HG03064 (cell line): ENCODE measurements at regions not wholly inside any gene's neighbourhood (a gene's known extent, or its start where the extent isn't known, plus 50 kb on each side); places are given as distances from the start of the nearest gene placed in this dataset.
"Not testable (repeated sequence)": the region's sequence is repeated elsewhere in the genome, so short reads cannot be mapped to it uniquely, and the experiment has no call there.

ENCODE experiments used
- ATAC-seq: cut with Tn5 transposase; IDR thresholded peaks from one replicate; pipeline ENCODE4 v1.9.1; 2021; ENCODE audit warnings: low read depth; ENCODE audit not compliant: unreplicated experiment

GRCh38 chr13:86253497-86253896 lies 454.3 kb upstream of the SLITRK6 start:
- not testable (repeated sequence) for ATAC-seq

DNA sequence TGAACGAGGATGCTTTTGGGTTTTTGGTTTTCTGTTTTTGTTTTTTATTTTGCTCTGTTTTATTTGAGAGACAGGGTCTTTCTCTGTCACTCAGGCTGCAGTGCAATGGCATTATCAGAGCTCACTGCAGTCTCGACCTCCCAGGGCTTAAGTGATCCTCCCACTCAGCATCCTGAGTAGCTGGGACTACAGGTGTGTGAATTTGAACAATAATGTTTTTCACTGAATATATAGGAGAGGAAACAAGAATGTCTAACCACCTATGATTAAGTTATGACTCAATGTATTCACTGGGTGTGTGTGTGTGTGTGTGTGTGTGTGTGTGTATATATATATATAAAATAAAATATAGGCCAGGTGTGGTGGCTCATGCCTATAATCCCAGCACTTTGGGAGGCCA lies 456.6 kb upstream of the SLITRK6 start:
- not testable (repeated sequence) for ATAC-seq

GRCh38 chr13:86269511-86269910 lies 470.3 kb upstream of the SLITRK6 start:
- ATAC-seq, result no peak

DNA sequence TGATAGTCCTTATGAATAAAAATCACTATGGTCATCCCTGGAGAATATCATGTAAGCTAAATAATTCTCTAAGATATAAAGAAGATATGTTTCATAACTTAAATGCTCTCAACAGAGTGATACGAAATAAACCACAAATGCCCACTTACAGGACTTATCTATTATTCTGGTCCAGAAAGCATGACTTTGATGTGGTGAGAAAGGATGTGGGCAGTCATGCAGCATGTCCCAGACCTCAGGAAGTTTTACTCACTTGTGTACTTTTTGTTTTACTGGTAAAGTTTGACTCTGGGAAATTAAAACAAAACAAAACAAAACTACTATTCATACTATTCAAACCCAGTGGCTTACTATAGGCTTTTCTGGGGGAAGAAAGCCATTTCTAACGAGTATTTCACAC lies 483.2 kb upstream of the SLITRK6 start:
- no peak for ATAC-seq

DNA sequence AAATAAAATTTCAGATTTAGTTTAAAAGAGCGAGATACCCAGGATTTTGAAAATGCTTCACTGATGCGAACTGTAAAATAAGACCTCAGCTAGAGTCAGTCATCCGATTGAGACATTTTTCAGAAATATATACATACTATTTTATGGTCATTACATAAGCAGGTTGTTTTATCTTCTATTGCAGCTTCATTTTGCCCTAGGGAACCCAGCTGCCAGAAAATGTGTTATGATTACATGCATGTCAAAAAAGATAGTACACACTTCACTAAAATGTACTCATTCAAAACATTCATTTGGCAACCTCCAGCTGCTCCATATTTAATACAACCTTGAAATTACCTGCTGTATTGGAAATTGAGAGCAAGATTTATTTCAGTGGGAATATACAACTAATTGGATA lies 483.8 kb upstream of the SLITRK6 start:
- ATAC-seq, result no peak

DNA sequence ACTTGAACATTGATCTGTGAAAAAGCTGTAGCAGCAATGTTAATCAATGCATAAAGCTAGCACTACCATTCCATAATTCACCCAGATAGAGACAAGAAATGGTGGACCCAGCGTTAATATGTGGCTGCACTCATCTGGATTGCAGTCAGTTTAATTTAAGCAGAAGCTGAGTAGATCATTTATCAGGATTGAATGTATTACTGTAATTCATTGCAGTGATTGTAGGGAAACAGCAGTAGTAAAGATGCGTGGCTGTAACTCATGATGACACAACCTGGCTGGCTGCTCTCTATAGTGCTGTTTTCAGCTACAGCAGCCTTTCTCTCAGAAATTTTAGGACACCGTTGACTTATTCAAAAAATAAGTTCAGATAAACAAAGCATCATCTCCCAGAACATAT lies 499.5 kb upstream of the SLITRK6 start:
- ATAC-seq, result no peak

GRCh38 chr13:86299128-86299527 lies 499.9 kb upstream of the SLITRK6 start:
- no peak for ATAC-seq

GRCh38 chr13:86309881-86310280 lies 510.7 kb upstream of the SLITRK6 start:
- ATAC-seq, result no peak

DNA sequence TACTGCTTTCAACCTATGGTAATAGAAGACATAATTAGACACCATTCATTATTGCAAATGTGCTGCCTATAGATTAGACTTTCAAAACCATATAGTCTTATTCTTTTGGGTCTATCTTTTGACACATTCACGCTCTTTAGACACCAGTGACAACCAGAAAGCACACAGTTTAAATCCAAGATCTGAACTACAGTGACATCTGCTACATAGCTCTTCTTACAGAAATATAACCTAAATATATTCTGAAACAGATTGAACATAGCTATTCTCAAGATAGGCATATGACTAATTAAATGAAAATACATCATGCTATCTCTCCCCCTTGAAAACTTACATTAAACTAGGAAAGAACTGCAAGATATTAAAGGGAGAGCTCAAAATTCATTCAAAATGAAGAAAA lies 514.2 kb upstream of the SLITRK6 start:
- no peak for ATAC-seq

DNA sequence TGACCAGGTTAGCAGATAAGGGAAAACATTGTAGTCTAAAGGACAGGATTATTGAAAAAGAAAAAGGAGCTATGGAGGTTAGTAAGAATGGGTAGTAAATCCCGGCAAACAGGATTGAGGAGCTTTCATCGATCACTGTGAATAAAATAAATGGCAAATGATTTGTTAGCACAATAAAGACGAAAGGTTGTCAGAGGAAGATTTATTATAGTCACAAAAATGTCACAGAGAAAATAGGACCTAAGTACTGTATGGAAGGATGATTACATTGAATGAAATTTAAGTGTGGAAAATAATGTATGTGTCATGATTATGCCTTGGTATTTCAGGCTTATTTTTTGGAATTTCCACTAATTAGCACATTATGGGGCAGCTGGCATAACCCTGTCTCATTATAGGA lies 519.2 kb upstream of the SLITRK6 start:
- no peak for ATAC-seq

DNA sequence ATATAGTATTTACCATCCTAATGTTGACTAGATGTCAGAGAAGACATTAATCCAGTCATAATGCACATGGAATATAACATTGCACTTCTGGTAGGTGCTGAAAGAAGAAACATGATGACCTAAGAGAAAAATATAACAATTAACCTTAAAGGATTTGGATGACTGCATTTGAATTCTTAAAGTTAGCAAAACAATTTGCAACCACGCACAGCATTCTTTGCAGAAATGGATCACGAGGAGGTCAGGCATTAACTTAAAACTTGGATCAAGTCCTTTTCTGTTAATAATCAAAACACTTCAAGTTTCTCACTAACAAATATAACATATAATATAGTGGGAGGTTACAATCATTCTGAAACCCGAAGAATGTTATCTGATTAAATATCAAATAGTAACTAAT lies 525.0 kb upstream of the SLITRK6 start:
- no peak for ATAC-seq

GRCh38 chr13:86355301-86355700 lies 556.1 kb upstream of the SLITRK6 start:
- no peak for ATAC-seq

DNA sequence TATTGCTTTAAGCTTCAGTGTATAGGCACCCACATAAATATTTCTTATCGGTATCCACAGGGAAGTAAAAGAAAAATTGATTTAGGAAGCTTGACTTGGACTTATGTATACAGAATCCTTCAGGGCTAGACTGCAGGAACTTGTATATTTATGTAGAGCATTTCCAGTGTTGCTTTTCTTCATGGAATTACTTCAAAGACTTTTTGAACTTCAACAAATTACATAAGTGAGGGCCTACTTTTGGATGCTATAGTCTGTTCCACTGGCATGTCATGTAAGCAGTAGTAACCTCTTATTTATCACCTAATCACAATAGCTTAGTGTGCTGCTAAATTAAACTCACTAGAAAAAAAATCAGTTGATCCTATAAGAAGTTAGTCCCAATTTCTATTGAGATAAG lies 557.9 kb upstream of the SLITRK6 start:
- ATAC-seq, result no peak

DNA sequence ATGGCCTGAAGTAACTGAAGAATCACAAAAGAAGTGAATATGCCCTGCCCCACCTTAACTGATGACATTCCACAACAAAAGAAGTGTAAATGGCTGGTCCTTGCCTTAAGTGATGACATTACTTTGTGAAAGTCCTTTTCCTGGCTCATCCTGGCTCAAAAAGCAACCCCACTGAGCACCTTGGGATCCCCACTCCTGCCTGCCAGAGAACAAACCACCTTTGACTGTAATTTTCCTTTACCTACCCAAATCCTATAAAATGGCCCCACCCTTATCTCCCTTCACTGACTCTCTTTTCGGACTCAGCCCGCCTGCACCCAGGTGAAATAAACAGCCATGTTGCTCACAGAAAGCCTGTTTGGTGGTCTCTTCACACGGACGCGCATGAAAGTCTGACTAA lies 564.5 kb upstream of the SLITRK6 start:
- not testable (repeated sequence) for ATAC-seq

DNA sequence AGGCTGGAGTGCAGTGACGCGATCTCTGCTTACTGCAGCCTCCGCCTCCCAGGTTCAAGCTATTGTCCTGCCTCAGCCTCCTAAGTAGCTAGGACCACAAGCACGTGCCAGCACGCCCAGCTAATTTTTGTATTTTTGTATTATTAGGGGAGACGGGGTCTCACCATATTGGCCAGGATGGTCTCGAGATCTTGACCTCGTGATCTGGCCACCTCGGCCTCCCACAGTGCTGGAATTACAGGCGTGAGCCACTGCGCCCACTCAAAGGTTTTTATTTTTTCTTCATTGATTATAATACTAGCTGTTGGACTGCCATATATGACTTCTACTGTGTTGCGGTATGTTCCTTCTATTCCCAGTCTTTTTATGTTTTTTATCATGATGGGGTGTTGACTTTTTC lies 569.7 kb upstream of the SLITRK6 start:
- no peak for ATAC-seq

- ATAC-seq, result no peak
These were observed 578.2 kb upstream of the SLITRK6 start for GRCh38 chr13:86377451-86377850.

- ATAC-seq, result no peak
These were observed 579.4 kb upstream of the SLITRK6 start for GRCh38 chr13:86378628-86379027.

DNA sequence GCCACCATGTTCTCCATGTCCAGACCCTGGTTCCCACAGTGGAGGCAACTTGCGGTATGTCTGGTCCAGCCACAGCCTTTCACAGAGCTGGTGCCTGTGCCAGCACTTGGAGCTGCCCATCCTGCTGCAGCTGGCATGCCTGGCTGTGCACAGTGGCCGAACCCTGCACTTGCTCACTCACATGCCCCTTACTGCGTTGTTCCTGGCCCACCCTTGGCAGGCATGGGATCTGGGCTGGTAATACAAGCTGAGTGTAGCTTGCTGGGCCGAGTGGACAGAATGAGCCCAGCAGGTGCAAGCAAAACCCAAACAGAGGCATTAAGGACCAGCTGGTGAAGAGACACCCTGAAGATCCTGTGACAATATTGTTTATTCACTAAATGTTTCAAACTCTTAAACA lies 583.9 kb upstream of the SLITRK6 start:
- ATAC-seq, result no peak

DNA sequence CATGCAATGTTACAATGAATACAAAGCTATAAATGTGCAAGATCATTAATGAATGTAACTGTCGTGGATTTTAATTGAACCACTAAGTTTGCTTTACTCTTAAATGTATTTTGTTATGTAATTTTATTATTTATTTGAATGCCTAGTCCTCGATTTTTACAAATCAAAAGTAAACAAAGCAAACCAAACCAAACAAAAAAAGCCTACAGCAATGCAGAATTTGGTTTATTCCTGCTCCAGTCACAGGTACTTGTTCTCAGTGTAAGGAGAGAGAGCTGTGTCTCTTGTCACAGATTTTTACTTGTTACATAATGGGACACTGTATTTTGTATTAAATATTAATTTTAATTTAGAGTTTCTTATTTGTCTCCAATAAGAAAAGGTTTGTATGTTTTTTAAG lies 584.3 kb upstream of the SLITRK6 start:
- ATAC-seq, result no peak

DNA sequence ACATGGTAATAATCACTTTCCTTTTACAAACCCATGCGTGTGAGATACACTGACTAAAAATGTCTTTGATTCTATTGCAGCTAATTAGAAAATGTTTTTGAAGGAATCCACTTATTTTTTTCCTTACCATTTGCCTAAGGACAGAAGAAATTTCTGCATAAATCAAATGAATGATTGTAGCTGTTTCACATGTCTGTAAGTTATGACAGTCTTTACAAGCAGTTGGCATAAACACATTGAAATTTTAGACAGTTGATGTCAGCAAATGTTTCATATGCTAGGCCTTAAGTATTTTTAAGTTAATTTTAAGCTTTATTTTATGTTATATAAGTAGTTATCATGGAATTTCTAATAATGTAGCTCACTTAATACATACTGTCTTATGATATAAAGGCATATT lies 598.4 kb upstream of the SLITRK6 start:
- ATAC-seq, result no peak

- ATAC-seq, result no peak
These were observed 600.4 kb upstream of the SLITRK6 start for GRCh38 chr13:86399572-86399971.

DNA sequence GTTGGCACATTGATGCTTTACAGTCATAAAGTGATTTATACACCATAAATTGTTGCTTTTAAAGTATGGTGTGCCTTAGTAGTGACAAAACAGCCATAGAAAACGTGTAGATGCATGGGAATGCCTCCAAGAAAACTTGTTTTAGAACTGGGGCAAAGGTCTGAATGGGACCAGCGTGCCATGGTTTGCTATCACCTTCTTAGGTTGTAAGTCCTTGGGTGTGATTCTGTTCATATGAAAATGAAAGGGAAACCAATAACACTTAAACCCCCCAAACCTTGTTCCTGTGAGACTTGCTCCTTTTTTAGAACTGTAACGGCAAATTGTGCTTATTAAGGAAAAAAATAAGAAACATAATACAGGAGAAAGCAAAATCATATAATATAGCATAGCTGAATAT lies 603.3 kb upstream of the SLITRK6 start:
- ATAC-seq, result no peak

DNA sequence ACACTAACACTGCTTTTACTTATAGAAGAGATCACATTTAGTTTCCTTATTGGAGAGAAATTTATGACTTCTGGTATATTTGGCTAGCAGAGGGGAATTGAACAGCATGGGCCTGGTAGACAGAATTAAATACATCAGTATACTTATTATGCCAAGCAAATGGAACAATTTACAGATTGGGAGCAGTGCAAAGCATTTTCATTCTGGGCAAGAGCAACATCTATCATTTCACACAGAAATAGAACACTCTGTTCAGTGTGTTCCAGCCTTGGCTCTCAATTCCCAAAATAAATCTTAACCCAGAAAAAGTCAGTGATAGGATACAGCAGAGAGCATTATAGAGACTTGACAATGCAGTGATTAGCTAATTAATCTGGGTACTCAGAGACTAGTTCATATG lies 604.0 kb upstream of the SLITRK6 start:
- no peak for ATAC-seq
